ENCODE measurements at regions not wholly inside any gene's neighbourhood (a gene's known extent, or its start where the extent isn't known, plus 50 kb on each side); places are given as distances from the start of the nearest gene placed in this dataset.

- no peak for DNase-seq
These were observed 63.3 kb upstream of the GHITM start for GRCh38 chr10:84076047-84076388.

GRCh38 chr10:84076540-84077195 lies 62.6 kb upstream of the GHITM start:
- DNase-seq = no peak

- no peak for DNase-seq
These were observed 61.5 kb upstream of the GHITM start for GRCh38 chr10:84077768-84078167.

GRCh38 chr10:84078771-84079170 lies 60.5 kb upstream of the GHITM start:
- no peak for DNase-seq

- DNase-seq = no peak
These were observed 55.0 kb upstream of the GHITM start for GRCh38 chr10:84084342-84084741.

GRCh38 chr10:84087202-84087601 lies 52.1 kb upstream of the GHITM start:
- no peak for DNase-seq

GRCh38 chr10:84088626-84089025 lies 50.7 kb upstream of the GHITM start:
- no peak for DNase-seq

GRCh38 chr10:84089162-84089561 lies 50.1 kb upstream of the GHITM start:
- DNase-seq = no peak

All from NCI-H2081 treated with DMSO at 0.1 percent for 48 hours (cell line).